HG03558 (cell line): ENCODE measurements at regions not wholly inside any gene's neighbourhood (a gene's known extent, or its start where the extent isn't known, plus 50 kb on each side); places are given as distances from the start of the nearest gene placed in this dataset.
A peak's percentile ranks its signal among the peaks of the same experiment; 100 is the strongest.
"Not testable (repeated sequence)": the region's sequence is repeated elsewhere in the genome, so short reads cannot be mapped to it uniquely, and the experiment has no call there.

Experiments
- ATAC-seq: cut with Tn5 transposase; IDR thresholded peaks from one replicate; pipeline ENCODE4 v1.9.1; 2021; ENCODE audit warnings: moderate number of reproducible peaks; ENCODE audit not compliant: unreplicated experiment; ENCODE audit errors: extremely low read depth

DNA sequence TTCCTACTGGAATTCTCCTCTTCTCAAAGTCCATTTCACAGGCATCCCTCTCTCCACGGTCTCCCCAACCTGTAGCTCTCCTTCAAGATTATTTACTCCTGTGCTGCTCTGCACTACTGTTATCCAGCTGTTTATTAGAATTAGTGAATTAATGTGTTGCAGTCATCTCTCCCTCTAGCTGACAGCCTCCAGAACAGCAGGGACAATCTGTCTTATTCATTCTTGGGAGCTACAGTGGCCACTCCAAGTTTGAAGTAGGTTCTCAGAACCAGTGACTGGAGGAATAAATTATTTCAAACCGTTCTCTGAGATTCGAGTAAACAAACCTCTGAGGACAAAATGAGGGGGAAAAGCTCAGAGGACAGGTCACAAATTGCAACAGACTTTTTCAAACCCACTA, 330.9 kb downstream of the RRAGC start:
- no peak for ATAC-seq

DNA sequence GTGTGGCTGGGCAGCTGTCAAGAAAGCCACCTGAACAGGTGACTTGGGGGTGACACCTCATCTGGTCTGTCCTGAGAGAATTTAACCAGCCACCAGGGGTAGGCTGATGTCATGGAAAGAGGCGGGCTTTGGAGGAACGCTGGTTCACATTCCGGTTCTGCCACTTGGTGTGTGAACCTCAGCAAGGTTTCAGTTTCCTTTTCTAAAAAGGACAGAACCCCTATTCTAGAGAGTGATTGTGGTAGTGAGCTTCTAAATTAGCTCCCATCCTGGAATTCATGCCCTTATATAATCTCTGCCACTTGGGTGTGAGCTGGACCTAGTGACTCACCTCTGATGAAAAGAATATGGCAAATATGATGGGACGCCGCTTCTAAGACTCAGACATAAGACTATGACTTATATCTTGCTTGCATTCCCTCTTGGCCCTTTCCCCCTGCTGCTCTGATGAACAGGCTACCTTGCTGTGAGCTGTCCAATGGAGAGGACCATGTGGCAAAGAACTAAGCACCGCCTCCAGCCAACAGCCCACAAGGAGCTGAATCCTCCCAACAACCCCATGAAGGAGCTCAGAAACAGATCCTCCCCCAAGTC, 332.1 kb downstream of the RRAGC start:
- peak; percentile 50 for ATAC-seq

DNA sequence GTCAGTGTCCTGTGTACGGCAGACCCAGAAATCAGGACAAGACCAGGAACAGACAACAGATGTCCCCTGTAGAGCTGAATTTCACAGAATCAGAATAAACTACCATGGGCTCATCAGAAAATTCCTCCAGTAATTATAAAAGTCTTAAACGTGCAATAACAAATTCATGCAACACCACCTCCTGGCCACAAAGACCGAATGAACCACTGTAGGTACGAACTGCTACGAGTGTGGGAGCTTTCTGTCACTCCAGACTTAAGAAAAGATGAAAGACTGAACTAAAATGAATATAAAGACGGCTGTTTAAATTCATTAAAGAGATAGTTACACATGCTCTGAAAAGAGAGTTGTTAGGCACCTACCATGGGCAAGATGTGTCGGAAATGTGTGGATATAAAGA, 333.5 kb downstream of the RRAGC start:
- ATAC-seq, result no peak

DNA sequence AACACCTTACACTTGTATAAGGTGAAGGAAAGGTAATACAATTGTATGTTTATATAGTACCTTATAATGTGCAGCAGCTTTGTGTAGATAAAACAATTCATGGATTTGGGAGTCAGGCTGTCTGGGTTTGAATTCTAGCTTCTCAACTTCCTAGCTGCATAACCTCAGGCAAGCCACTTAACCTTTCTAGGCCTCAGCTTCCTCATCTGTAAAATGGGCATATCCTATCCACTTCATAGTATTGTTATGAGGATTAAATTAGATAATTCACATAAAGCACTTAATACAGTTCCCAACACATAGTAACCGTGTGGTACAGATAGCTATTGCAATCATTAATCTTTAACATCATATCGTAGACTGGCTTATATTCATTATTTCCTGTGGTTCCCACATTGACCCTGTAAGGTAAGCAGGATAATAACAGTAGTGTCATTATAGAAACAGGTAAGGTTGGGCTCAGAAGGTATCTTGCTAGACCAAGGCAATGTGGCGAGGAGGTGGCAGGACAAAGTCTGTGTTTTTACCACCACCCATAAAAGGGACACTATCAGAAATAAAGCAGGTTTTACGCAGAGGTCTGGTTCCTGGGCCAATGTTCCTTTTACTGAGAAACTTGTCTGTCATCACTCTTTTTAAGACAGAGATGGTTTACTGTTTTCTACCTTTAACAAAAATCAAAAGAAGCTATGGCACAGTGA, 334.1 kb downstream of the RRAGC start:
- no peak for ATAC-seq

DNA sequence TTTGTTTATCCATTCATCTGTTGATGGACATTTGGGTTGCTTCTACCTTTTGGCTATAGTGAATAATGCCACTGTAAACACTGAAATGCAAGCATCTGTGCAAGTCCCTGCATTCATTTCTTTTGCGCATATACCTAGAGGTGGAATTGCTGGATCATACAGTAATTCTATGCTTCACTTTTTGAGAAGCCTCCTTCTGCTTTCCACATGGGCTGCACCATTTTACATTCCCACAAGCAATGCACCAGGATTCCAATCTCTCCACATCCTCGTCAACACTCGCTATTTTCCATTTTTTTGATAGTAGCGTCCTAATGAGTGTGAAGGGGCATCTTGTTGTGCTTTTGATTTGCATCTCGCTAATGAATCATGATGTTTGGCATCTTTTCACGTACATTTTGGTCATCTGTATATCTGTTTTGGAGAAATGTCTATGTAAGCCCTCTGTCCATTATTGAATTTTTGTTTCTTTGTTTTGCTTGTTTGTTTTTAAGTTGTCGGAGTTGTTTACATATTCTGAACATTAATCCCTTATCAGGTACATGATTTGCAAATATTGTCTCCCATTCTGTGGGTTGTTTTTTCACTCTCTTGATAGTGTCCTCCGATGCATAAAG, 335.4 kb downstream of the RRAGC start:
- no peak for ATAC-seq

DNA sequence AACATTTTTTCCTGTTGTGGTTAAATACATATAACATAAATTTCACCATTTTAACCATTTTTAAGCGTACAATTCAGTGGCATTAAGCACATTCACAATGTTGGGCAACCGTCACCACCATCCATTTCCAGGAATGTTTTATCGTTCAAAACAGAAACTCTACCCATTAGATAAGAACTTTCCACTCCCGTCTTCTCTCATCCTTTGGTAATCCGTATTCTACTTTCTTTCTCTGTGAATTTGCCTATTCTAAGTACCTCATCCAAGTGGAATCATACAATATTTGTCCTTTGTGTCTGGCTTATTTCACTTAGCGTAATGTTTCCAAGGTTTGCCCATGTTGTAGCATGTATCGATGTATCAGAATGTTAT, 336.0 kb downstream of the RRAGC start:
- no peak for ATAC-seq

DNA sequence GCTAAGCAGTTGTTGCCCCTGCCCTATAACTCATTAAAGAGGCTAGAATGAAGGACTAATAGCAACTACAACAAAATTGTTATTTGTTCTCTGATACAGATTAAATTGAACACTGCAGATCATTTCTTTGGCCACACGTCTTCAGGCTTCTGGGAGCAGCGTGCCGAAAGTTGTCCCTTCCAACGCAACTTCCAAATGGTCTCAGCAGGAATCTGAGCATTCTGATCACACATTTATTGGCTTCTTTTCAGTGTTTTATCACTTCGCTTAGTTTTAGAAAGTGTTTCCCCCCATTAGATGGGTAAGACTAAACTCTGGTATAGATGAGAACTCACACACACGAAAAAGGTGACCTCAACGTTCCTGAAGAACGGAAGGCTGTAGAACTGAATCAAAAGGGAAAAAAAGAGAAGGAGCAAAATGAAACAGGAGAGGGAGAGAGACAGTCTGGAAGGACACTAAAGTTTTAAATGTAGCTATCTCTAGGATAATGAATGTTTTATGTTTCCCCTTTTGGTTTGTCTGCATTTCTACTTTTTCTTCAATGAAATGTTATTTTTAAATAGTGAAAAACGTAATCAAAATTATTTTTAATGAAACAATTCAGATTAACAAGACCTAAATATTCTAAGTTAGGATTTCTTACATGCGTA, 336.5 kb downstream of the RRAGC start:
- no peak for ATAC-seq

DNA sequence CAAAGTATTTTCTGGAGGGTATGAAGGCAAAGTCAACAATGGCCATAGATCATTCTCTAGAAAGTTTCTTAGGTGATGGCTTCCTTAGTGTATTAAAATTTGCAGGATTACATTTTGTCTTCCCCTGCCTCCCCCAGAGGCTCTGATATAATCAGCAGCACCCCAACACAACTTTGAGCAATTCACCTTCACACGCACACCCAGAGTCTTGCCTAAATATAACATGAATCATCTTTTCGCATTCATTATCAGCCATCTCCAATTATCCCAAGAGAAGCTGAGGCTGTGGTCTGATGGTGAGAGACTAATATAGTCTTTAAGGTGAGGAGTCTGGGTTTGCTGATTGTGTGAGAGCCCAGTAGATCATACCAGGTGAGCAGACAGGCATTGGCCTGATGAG, 343.0 kb downstream of the RRAGC start:
- ATAC-seq, result no peak

DNA sequence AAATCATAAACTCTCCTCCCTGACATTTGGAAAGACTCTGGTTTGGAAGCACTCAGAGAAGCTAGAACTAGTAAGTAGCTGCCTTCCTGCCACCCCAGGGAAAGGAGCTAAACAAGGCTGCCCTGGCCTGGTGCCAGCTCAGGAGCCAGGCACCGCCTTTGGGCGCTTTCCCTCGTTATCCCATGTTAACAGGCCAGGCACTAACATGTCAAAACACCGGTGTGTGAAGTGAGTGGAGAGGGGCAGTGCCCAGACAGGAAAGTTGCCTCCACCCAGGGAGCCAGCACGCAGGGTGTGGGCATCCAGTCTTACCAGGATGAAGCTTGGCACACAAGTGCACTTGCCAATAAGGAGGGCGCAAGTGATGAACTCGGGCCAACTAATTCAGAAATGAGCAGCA, 346.8 kb downstream of the RRAGC start:
- no peak for ATAC-seq

DNA sequence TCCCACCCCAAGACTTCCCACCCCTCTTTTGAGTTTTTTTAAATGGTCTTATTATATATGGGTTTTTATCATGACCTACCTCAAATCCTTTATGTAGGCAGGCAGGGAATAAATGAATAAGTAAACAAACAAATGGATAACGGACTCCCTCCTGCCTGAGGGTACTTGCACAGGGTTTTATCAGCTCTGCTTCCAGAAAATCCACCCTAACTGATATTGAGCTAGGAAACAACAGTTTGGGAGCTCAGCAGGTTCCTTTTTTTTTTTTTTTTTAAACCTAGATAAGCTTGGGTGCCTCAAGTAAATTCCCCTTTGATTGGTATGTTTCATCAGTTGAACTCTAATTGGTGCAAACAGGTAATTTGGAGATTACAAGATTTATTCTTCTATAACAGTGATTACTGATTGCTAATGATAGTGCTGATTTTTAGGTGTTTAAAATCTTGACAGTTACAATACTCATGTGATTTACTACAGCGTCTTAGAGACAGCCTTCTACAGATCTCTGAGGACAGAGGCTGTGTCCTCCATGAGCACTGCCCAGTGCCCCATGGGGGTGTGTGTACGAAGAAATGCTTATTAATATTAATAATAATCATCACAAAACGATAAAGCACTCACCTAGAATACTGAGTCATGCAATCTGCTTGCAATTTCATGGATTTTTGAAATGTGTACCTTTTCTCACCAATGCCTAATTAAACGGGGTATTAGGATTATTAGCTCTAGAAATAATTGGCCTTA, 347.4 kb downstream of the RRAGC start:
- ATAC-seq, result no peak

DNA sequence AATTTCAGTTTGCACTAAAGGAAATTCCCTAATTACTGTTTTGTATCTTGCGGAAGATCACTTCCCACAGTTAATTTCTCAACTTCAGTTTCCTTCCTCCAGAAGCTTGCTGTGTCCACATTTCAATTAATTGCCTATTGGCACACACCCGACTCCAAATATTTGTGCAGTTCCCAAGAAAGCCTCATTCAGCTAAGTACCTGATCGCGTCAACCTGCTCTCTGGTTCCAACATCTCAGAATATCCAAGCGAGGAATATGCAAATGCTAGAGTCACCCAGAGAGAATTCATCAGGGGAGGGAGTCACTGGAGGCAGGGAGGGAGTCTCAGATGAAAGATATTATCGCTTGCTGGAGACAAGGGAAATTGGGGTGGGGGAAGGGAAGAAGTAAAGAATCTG, 351.3 kb downstream of the RRAGC start:
- ATAC-seq, result no peak

DNA sequence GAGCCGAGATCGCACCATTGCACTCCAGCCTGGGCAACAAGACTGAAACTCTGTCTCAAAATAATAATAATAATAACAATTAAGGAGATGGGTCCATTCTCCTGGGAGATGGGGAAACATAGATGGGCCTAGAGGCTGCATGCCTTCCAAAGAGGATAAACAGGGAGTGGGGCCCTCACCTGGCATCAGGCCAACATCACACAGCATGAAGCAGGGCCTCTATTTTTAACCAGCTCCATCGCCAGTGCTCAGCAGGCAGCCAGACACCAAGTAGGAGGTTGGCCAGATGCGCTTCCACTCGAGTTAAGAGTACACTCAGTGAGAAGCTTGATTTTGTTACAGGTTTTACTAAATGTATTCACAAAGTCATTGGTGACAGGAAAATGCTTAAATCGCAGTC, 352.0 kb downstream of the RRAGC start:
- no peak for ATAC-seq

DNA sequence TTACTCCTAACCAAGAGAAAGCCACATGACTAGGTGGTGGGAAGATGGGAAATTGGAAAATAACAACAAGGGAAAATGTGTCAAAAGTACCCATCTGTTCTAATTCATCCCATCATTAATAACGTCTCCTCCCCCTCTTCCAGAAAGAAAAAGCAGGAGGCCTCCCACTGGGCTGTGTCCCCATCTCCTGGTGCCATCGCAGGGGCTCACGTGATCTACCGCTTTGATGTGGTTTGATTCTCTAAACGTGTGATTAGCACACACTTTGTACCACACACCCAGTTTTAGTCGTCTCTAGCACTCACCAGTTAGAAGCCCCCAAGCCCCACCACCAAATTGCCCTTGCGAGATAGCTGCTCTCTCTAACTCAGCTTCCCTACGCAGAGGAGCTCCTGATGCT, 353.6 kb downstream of the RRAGC start:
- ATAC-seq, result no peak

DNA sequence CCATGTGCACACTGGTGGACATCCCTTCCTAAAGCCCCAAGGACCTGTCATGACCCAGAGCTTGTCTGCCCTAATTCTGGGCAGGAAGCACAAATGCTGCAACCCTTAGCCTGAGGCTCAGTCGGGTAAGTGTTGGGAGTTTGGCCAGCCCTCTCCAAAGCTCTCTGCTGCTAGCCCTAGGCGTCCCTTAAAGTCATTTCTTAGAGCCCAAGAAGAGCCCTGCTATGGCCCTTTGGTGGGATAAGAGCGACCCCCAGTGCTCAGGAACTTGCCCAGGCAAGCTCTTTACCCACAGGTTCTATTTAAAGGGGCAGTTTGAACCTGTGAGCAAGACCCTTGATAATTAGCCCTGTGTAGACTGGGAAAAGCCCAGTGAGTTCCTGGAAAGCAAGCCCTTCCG, 356.8 kb downstream of the RRAGC start:
- no peak for ATAC-seq

DNA sequence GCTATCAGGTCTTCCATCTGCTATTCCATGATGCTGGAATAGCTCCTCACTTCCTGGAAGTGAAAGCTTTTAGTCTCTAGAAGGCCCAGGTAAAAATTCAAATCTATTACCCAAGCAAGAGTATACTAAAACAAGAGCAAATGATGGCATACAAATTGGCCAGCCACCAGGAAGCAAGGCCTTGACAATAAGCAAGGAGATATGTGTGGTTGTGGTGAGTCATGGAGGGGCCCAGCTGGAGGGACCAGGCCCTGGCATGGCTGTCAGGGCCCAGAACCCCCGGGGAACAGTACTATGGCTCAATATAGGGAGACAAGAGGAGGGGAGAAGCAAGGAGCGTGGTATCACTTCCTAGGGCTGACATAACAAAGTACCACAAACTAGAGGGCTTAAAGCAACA, 358.7 kb downstream of the RRAGC start:
- no peak for ATAC-seq

DNA sequence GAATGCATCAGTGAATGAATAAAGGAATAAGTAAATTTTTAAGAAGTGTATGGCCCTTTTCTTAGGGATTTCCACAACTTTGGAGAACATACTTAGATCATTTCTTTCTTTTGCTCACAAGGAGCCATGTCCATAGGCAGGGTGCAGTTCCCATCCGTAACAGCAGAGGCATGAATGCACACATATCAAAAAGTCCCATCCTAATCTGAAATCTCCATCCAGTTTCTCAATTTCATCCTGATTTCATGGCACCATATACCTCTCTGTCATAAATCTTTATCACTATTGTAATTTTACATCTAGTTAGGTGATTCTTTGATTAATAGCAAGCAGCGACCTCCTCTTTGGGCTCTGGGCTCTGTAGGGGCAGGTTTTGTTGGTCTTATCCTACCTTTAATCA, 359.2 kb downstream of the RRAGC start:
- no peak for ATAC-seq

DNA sequence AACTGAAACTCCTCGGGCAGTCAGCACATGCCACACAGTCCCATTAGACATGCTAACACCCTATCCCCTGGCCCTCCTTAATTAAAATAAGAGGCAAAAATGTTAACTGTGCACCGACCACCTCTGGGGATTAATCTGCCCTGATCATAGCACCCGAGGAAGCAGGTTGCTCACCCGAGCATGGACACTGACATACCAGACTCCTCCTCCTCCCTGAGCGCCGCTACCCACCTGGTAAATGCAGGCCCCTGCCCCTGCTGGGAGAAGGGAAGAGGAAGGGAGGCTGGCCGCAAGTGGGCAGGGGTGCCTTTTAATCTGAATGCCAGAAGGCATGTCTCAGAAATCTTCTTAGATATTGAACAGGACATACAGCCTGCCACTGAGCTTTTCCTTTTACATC, 360.9 kb downstream of the RRAGC start:
- ATAC-seq, result no peak

DNA sequence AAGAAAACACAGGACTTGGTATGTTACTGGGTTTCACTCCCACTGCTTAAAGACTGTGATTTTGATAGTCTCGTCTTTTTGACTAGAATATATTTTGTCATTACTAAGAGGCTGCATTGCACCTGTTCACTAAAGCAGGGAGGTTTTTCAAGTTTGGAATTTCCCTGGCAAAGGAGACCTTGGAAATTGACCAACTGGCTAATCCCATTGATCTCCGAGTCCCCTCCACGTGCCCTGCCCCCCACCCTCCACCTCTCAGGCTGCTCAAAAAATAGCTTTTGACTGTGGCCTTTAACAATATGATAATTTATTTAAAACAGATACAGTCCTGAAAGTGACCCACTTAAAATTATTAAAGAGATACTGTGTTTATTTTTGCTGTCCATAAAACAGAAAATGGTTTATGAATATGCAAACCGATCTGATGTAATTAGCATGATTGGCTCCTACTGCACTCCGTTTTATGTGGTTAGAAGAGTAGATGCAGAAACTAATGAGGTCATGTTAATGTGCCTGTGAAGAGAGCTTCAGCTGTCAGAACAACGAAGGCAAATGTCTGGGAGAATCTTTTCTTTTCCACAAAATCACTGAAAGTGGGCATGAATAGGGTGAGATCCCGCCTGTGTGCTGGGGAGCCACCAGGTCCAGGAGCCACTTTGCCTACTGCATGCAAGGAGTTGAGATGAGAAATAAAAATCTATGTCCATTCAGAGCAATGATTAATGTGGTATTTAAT, 361.5 kb downstream of the RRAGC start:
- no peak for ATAC-seq

DNA sequence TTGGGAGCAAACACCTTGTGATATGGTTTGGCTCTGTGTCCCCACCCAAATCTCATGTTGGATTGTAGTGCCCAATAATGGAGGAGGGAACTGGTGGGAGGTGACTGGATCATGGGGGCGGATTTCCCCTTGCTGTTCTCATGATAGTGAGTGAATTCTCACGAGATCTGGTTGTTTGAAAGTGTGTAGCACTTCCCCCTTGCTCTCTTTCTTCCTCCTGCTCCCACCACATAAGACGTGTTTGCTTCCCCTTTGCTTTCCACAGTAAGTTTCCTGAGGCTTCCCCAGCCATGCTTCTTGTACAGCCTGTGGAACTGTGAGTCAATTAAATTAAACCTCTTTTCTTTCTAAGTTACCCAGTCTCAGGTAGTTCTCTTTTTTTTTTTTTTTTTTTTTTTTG, 366.3 kb downstream of the RRAGC start:
- ATAC-seq, result not testable (repeated sequence)

DNA sequence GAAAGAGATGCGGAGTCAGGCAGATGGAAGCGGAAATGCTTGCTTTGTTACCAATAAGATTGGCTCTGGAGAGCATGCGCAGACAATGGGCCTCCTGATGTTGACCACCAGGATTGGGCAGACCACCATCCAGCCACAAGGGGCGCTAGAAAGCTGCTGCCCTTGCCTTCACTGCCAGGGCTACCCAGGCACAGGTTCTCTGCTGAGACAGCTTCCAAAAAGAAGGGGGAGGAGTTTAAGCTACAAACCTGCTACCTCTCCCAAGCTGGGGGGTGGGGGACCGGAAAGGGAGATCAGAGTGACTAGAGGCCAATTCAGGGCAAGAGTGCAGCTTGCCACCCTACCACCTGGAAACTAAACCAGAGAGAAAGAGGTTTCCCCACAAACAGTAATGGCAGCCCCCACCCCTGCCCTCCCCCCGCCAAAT, 369.7 kb downstream of the RRAGC start:
- ATAC-seq, result no peak
